Neural progenitor cell (in vitro differentiated cells): ENCODE measurements at regions not wholly inside any gene's neighbourhood (a gene's known extent, or its start where the extent isn't known, plus 50 kb on each side); places are given as distances from the start of the nearest gene placed in this dataset.

Experiments used
- DNase-seq: peaks from one replicate; pipeline ENCODE4 v3.0.0-alpha.2; 2016; ENCODE audit warnings: low spot score
- H2AFZ ChIP-seq: fragments of 200-600 bp; sonication (generic); replicated peaks from 2 replicates; pipeline ENCODE4 v1.6.1; 2016; ENCODE audit warnings: antibody characterized with exemption
- H3F3A ChIP-seq: fragments of 200-600 bp; sonication (generic); 2 replicates; pipeline ENCODE4 v1.6.1; 2016; ENCODE audit warnings: antibody characterized with exemption, low read depth
- H3K27ac ChIP-seq: fragments of 200-600 bp; sonication (generic); 2 replicates; pipeline ENCODE4 v1.5.1; 2016; ENCODE audit warnings: mild to moderate bottlenecking
- H3K27me3 ChIP-seq: fragments of 200-600 bp; sonication (generic); 2 replicates; pipeline ENCODE4 v1.6.1; 2016; ENCODE audit warnings: mild to moderate bottlenecking, moderate library complexity
- H3K36me3 ChIP-seq: fragments of 200-600 bp; sonication (generic); 2 replicates; pipeline ENCODE4 v1.5.1; 2016
- H3K4me1 ChIP-seq: fragments of 200-600 bp; sonication (generic); 2 replicates; pipeline ENCODE4 v1.6.1; 2016; ENCODE audit warnings: mixed run types
- H3K4me2 ChIP-seq: fragments of 200-600 bp; sonication (generic); 2 replicates; pipeline ENCODE4 v1.6.1; 2016
- H3K4me3 ChIP-seq: fragments of 200-600 bp; sonication (generic); 2 replicates; pipeline ENCODE4 v1.5.1; 2016
- H3K79me2 ChIP-seq: fragments of 200-600 bp; sonication (generic); 2 replicates; pipeline ENCODE4 v1.6.1; 2016; ENCODE audit warnings: low read depth
- H3K9ac ChIP-seq: fragments of 200-600 bp; sonication (generic); 2 replicates; pipeline ENCODE4 v1.6.1; 2016
- H3K9me3 ChIP-seq: fragments of 200-600 bp; sonication (generic); 2 replicates; pipeline ENCODE4 v1.5.1; 2016; ENCODE audit warnings: low read depth
- H4K20me1 ChIP-seq: fragments of 200-600 bp; sonication (generic); 2 replicates; pipeline ENCODE4 v1.6.1; 2016; ENCODE audit warnings: low read depth
- H3K27ac Mint-ChIP-seq: 3 replicates; pipeline ENCODE4 v1.8.0; 2021; ENCODE audit warnings: mixed read lengths
- H3K27me3 Mint-ChIP-seq: 2 replicates; pipeline ENCODE4 v1.8.0; 2022; ENCODE audit warnings: low read depth, mild to moderate bottlenecking, inconsistent platforms, moderate library complexity, mixed read lengths; ENCODE audit not compliant: insufficient read depth
- H3K36me3 Mint-ChIP-seq: 3 replicates; pipeline ENCODE4 v1.8.0; 2021; ENCODE audit warnings: mixed read lengths
- H3K4me1 Mint-ChIP-seq: 3 replicates; pipeline ENCODE4 v1.8.0; 2021; ENCODE audit warnings: mixed read lengths
- H3K4me3 Mint-ChIP-seq: 3 replicates; pipeline ENCODE4 v1.8.0; 2021; ENCODE audit warnings: mild to moderate bottlenecking, moderate library complexity, mixed read lengths
- H3K9me3 Mint-ChIP-seq: 3 replicates; pipeline ENCODE4 v1.8.0; 2020; ENCODE audit warnings: mixed read lengths
- EZH2 ChIP-seq: fragments of 200-600 bp; sonication (generic); IDR thresholded peaks from 2 replicates; pipeline ENCODE4 v1.6.1; 2017; ENCODE audit warnings: antibody characterized with exemption, mild to moderate bottlenecking, moderate library complexity
- EZH2phosphoT487 ChIP-seq: fragments of 200-600 bp; sonication (generic); IDR thresholded peaks from 2 replicates; pipeline ENCODE4 v1.6.1; 2017; ENCODE audit warnings: antibody characterized with exemption
- TF ChIP-seq, protein P1 (sequence below): fragments of 200-600 bp; sonication (generic); IDR thresholded peaks from 2 replicates; pipeline ENCODE4 v1.5.1; 2017; ENCODE audit warnings: antibody characterized with exemption, mild to moderate bottlenecking

DNA sequence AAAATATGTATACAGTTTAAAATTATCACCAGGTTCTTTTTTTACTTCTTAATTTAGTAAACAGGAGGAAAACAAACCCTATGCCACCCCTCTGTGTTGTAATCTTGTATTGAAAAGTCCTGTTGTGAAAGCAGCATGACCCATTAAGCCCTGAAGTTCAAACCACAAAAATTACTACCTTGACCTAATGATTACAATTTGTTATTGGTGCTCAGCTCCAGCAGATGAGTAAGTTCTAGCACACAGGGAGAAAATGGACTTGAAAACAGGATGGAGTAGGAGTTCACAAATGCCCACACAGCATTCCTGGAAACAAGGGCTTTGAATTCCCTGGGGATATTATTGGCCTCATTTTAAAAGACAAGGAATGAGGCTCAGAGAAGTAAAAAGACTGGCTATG lies 505.8 kb upstream of the ERCC4 start:
- TF ChIP-seq EZH2phosphoT487 = no peak
- no peak for TF ChIP-seq EZH2
- TF ChIP-seq, protein P1, sequence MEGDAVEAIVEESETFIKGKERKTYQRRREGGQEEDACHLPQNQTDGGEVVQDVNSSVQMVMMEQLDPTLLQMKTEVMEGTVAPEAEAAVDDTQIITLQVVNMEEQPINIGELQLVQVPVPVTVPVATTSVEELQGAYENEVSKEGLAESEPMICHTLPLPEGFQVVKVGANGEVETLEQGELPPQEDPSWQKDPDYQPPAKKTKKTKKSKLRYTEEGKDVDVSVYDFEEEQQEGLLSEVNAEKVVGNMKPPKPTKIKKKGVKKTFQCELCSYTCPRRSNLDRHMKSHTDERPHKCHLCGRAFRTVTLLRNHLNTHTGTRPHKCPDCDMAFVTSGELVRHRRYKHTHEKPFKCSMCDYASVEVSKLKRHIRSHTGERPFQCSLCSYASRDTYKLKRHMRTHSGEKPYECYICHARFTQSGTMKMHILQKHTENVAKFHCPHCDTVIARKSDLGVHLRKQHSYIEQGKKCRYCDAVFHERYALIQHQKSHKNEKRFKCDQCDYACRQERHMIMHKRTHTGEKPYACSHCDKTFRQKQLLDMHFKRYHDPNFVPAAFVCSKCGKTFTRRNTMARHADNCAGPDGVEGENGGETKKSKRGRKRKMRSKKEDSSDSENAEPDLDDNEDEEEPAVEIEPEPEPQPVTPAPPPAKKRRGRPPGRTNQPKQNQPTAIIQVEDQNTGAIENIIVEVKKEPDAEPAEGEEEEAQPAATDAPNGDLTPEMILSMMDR = no peak
- Mint-ChIP-seq H3K4me1 (no peaks in the 10 kb centered on the region), H3K27ac (no peak overlapping the region), H3K36me3 (no peaks in the 10 kb centered on the region), H3K27me3 (no peaks in the 10 kb centered on the region), H3K9me3 (no peaks in the 10 kb centered on the region), H3K4me3 (no peak overlapping the region)
- H3K79me2 ChIP-seq = no peaks in the 10 kb centered on the region
- H2AFZ ChIP-seq = no peak overlapping the region
- H3K9me3 ChIP-seq = no peaks in the 10 kb centered on the region
- H3K27ac ChIP-seq = no peak overlapping the region
- H3K36me3 ChIP-seq = no peaks in the 10 kb centered on the region
- H3K4me1 ChIP-seq = no peaks in the 10 kb centered on the region
- no peak overlapping the region for H3K4me2 ChIP-seq
- DNase-seq = no peak
- H3F3A ChIP-seq = no peaks in the 10 kb centered on the region
- no peaks in the 10 kb centered on the region for H4K20me1 ChIP-seq
- no peak overlapping the region for H3K9ac ChIP-seq
- no peak overlapping the region for H3K4me3 ChIP-seq
- H3K27me3 ChIP-seq = no peaks in the 10 kb centered on the region

GRCh38 chr16:13419589-13419988 lies 500.4 kb upstream of the ERCC4 start:
- no peak overlapping the region for H3K4me2 ChIP-seq
- no peaks in the 10 kb centered on the region for H3F3A ChIP-seq
- TF ChIP-seq EZH2phosphoT487 (no peak), EZH2 (no peak)
- TF ChIP-seq, protein P1 = no peak
- no peak overlapping the region for H3K27ac ChIP-seq
- no peak overlapping the region for H3K4me3 ChIP-seq
- H3K79me2 ChIP-seq = no peaks in the 10 kb centered on the region
- H3K9ac ChIP-seq = no peak overlapping the region
- H3K27ac Mint-ChIP-seq = no peak overlapping the region
- no peak overlapping the region for H3K4me3 Mint-ChIP-seq
- no peaks in the 10 kb centered on the region for H3K27me3 Mint-ChIP-seq
- no peaks in the 10 kb centered on the region for H3K4me1 ChIP-seq
- peaks cover 4% of the 10 kb centered on the region for H3K4me1 Mint-ChIP-seq
- H2AFZ ChIP-seq = no peak overlapping the region
- H3K36me3 Mint-ChIP-seq = no peaks in the 10 kb centered on the region
- H3K9me3 Mint-ChIP-seq = peaks cover 6% of the 10 kb centered on the region
- no peak for DNase-seq
- no peaks in the 10 kb centered on the region for H4K20me1 ChIP-seq
- no peaks in the 10 kb centered on the region for H3K9me3 ChIP-seq
- H3K27me3 ChIP-seq = no peaks in the 10 kb centered on the region
- no peaks in the 10 kb centered on the region for H3K36me3 ChIP-seq

DNA sequence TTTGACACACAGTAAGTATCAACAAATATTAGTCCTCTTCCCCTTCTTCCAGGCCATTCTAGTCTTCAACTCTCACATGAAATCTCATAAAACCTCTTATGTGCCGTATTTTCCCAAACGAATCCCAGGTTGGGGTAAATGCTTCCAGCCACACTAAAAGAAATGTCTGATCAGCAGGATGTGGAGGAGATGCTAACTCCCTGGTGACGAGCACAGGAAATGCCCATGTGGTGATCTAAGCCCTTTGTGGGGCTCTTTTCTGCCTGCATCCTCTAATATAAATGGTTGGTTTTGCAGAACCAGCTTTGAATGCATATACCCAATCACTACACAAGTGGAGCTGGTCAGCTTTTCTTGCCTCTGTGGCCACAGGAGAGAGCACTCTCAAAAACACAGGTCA lies 498.2 kb upstream of the ERCC4 start:
- Mint-ChIP-seq H3K36me3 (no peaks in the 10 kb centered on the region), H3K4me3 (no peak overlapping the region), H3K9me3 (peaks cover 6% of the 10 kb centered on the region), H3K27ac (no peak overlapping the region), H3K27me3 (no peaks in the 10 kb centered on the region), H3K4me1 (peaks cover 9% of the 10 kb centered on the region)
- no peak overlapping the region for H3K27ac ChIP-seq
- no peaks in the 10 kb centered on the region for H3K36me3 ChIP-seq
- no peaks in the 10 kb centered on the region for H3K27me3 ChIP-seq
- no peak overlapping the region for H3K4me3 ChIP-seq
- no peak for DNase-seq
- H3K9ac ChIP-seq = no peak overlapping the region
- no peak overlapping the region for H2AFZ ChIP-seq
- H4K20me1 ChIP-seq = no peaks in the 10 kb centered on the region
- no peaks in the 10 kb centered on the region for H3K9me3 ChIP-seq
- TF ChIP-seq, protein P1 = no peak
- TF ChIP-seq EZH2phosphoT487 = no peak
- no peak for TF ChIP-seq EZH2
- no peak overlapping the region for H3K4me2 ChIP-seq
- H3K4me1 ChIP-seq = no peaks in the 10 kb centered on the region
- H3F3A ChIP-seq = no peaks in the 10 kb centered on the region
- H3K79me2 ChIP-seq = no peaks in the 10 kb centered on the region

GRCh38 chr16:13425836-13426235 lies 494.1 kb upstream of the ERCC4 start:
- no peak overlapping the region for H2AFZ ChIP-seq
- DNase-seq = no peak
- no peak for TF ChIP-seq EZH2phosphoT487
- TF ChIP-seq, protein P1 = no peak
- TF ChIP-seq EZH2 = no peak
- H3K4me1 Mint-ChIP-seq = peaks cover 7% of the 10 kb centered on the region
- H3K4me1 ChIP-seq = no peaks in the 10 kb centered on the region
- no peaks in the 10 kb centered on the region for H3F3A ChIP-seq
- no peak overlapping the region for H3K4me3 Mint-ChIP-seq
- no peak overlapping the region for H3K4me2 ChIP-seq
- H3K79me2 ChIP-seq = no peaks in the 10 kb centered on the region
- no peaks in the 10 kb centered on the region for H4K20me1 ChIP-seq
- peaks cover 7% of the 10 kb centered on the region for H3K9me3 Mint-ChIP-seq
- no peaks in the 10 kb centered on the region for H3K36me3 ChIP-seq
- H3K27me3 Mint-ChIP-seq = no peaks in the 10 kb centered on the region
- H3K9me3 ChIP-seq = no peaks in the 10 kb centered on the region
- H3K36me3 Mint-ChIP-seq = no peaks in the 10 kb centered on the region
- no peak overlapping the region for H3K9ac ChIP-seq
- no peak overlapping the region for H3K4me3 ChIP-seq
- no peaks in the 10 kb centered on the region for H3K27me3 ChIP-seq
- no peak overlapping the region for H3K27ac ChIP-seq
- H3K27ac Mint-ChIP-seq = no peak overlapping the region
